ENCODE measurements at regions not wholly inside any gene's neighbourhood (a gene's known extent, or its start where the extent isn't known, plus 50 kb on each side); places are given as distances from the start of the nearest gene placed in this dataset.

DNA sequence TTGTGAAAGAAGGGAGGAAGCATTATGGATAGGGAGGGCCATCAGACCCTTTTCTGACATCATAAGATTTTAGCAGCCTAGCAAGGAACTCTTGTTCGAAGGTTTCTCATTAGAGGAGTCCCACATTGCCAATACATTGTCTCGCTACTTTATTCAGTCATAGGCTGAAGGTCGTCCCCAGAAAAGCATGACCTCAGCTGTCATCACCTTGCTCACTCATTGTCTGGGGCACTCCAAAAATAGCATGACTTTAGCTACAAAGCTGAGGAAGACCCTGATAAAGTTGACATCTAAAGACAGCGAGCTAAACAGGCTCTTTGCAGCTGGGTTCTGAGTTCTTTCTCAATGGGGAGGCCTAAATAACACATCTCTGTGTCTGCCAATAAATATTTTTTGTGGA lies 112.4 kb upstream of the PTPRR start:
- H3K4me3 ChIP-seq (ENCODE audit: low read depth, low read length) = no peak overlapping the region
- in situ Hi-C loops (cut with HindIII; ENCODE audit: low sequenced_read_pairs) = no loop called here
- TF ChIP-seq, protein P1, sequence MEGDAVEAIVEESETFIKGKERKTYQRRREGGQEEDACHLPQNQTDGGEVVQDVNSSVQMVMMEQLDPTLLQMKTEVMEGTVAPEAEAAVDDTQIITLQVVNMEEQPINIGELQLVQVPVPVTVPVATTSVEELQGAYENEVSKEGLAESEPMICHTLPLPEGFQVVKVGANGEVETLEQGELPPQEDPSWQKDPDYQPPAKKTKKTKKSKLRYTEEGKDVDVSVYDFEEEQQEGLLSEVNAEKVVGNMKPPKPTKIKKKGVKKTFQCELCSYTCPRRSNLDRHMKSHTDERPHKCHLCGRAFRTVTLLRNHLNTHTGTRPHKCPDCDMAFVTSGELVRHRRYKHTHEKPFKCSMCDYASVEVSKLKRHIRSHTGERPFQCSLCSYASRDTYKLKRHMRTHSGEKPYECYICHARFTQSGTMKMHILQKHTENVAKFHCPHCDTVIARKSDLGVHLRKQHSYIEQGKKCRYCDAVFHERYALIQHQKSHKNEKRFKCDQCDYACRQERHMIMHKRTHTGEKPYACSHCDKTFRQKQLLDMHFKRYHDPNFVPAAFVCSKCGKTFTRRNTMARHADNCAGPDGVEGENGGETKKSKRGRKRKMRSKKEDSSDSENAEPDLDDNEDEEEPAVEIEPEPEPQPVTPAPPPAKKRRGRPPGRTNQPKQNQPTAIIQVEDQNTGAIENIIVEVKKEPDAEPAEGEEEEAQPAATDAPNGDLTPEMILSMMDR (IDR thresholded peaks at IDR 0.05; ENCODE audit: low read depth, low read length) = no peak
- DNase-seq (ENCODE audit: low read depth, low spot score) = no peak

DNA sequence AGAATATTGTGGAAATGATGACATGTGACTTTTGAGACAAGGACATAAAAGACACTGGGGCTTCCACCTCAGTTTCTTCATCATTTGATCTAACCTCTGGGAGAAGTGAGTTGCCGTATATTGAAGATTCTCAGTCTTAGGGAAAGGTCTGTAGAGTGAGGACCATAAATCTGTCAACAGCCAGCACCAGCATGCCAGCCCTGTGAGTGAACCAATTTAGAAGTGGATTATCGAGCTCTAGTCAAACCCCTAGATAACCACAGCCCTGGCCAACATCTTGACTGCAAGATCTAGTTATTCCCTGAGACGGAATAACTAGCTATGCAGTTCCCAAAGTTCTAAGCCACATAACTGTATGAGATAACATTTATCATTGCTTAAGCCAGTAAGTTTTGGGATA lies 108.8 kb upstream of the PTPRR start:
- no peak for DNase-seq (ENCODE audit: low read depth, low spot score)
- TF ChIP-seq, protein P1 (IDR thresholded peaks at IDR 0.05; ENCODE audit: low read depth, low read length) = no peak
- in situ Hi-C loops (cut with HindIII; ENCODE audit: low sequenced_read_pairs) = no loop called here
- H3K4me3 ChIP-seq (ENCODE audit: low read depth, low read length) = no peak overlapping the region

DNA sequence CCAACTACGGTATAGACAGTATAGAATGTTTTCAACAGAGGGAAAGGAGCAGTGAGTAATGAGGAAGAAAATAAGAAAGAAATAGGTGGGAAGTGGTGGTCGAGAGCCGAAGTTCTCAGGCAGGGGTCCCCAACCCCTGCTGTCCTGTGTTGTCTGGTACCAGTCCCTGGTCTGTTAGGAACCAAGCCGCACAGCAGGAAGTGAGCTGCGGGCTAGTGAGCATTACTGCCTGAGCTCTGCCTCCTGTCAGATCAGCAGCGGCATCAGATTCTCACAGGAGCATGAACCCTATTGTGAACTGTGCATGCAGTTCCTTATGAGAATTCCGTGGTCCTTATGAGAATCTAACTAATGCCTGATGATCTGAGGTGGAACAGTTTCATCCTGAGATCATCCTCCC lies 107.3 kb upstream of the PTPRR start:
- TF ChIP-seq, protein P1 (IDR thresholded peaks at IDR 0.05; ENCODE audit: low read depth, low read length) = no peak
- in situ Hi-C loops (cut with HindIII; ENCODE audit: low sequenced_read_pairs) = no loop called here
- H3K4me3 ChIP-seq (ENCODE audit: low read depth, low read length) = no peak overlapping the region
- no peak for DNase-seq (ENCODE audit: low read depth, low spot score)

DNA sequence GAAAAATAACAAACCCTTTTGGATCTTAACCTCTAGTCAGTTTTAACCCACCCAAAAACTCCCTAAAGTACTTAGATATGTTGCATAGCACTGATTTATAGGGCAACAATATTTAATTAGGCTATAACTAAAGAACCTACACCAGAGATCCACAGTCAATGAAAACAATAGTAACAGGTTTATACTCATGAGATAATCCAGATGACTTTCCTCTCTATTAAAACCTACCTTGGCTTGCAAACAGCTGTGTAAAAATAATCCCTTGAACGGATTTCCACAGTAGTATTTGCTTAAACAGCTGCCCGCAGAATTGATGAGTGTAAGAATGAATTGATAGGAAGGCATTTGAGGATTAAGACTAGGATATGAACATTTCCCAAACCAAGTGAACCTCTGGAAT lies 104.3 kb upstream of the PTPRR start:
- no peak overlapping the region for H3K4me3 ChIP-seq (ENCODE audit: low read depth, low read length)
- DNase-seq (ENCODE audit: low read depth, low spot score) = no peak
- in situ Hi-C loops (cut with HindIII; ENCODE audit: low sequenced_read_pairs) = no loop called here
- TF ChIP-seq, protein P1 (IDR thresholded peaks at IDR 0.05; ENCODE audit: low read depth, low read length) = no peak

DNA sequence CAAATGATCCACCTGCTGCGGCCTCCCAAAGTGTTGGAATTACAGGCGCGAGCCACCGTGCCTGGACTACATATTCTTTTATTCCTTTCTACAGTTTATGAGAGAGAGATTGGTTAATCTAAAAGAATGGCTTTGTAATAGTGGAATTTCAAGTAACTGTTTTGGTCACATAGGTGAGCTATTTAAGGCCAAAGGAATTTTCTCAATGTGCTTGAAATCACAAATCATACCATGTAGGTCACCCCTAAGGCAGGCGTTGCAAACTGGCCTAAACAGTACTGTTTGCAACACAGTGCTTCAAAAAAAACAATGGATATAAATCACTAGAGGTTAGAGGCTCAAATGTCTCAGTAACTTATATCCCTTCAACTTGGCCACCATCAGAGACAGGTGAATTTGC lies 103.7 kb upstream of the PTPRR start:
- TF ChIP-seq, protein P1 (IDR thresholded peaks at IDR 0.05; ENCODE audit: low read depth, low read length) = no peak
- in situ Hi-C loops (cut with HindIII; ENCODE audit: low sequenced_read_pairs) = no loop called here

DNA sequence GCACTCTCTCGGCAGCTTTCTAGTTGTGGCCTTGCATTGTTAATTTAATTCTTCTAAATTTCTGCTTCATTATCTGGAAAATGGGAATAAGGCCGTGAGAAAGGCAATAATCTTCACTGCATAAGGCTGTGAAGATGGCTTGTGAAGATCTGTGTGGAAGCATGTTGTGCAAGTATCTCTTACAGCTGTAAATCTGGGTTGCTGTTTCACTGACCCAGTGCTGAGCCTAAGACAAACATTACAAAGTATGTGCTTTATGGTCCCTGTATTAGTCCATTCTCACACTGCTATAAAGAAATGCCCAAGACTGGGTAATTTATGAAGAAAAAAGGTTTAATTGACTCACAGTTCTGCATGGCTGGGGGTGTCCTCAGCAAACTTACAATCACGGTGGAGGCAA lies 101.0 kb upstream of the PTPRR start:
- TF ChIP-seq, protein P1 (IDR thresholded peaks at IDR 0.05; ENCODE audit: low read depth, low read length) = no peak
- DNase-seq (ENCODE audit: low read depth, low spot score) = no peak
- in situ Hi-C loops (cut with HindIII; ENCODE audit: low sequenced_read_pairs) = no loop called here
- no peak overlapping the region for H3K4me3 ChIP-seq (ENCODE audit: low read depth, low read length)

More for the DNA sequence above, 103.7 kb upstream of the PTPRR start:
- no peak for DNase-seq (ENCODE audit: low read depth, low spot score)
- no peak overlapping the region for H3K4me3 ChIP-seq (ENCODE audit: low read depth, low read length)

DNA sequence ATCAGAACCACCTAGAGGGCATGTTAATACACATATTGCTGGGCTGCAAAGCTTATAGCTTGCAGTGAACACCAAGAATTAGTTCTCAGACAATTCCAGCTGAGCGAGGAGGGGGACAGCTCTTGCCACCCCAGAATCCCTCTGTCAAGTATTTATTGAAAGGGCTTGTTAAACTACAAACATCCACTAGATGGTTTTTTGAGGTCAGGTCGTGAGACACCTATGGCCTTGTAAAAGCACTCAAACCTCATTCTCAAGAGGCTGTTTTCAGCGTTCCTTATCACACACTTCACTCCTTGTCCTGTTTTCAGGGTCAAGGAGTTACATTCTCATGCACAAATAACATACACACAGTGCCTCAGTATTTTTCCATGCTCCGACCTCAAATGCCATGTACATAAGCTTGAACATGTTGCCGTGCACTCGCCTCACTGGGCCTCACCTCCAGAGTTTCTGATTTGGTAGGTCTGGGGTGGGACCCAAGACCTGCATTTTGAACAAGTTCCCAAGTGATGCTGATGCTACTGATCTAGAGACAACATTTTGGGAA lies 98.8 kb upstream of the PTPRR start:
- DNase-seq (ENCODE audit: low read depth, low spot score) = no peak
- no peak overlapping the region for H3K4me3 ChIP-seq (ENCODE audit: low read depth, low read length)
- TF ChIP-seq, protein P1 (IDR thresholded peaks at IDR 0.05; ENCODE audit: low read depth, low read length) = no peak
- in situ Hi-C loops (cut with HindIII; ENCODE audit: low sequenced_read_pairs) = no loop called here
